NCI-H146 (cell line): ENCODE measurements at regions not wholly inside any gene's neighbourhood (a gene's known extent, or its start where the extent isn't known, plus 50 kb on each side); places are given as distances from the start of the nearest gene placed in this dataset.

Experiments
- DNase-seq: peaks from one replicate; lab custom pipeline; 2025; lab: John Stamatoyannopoulos, UW

GRCh38 chr5:2291146-2291840, 408.6 kb upstream of the IRX4 start:
- no peak for DNase-seq

- DNase-seq: no peak
These were observed 406.7 kb upstream of the IRX4 start for GRCh38 chr5:2289380-2289779.

GRCh38 chr5:2288968-2289367, 406.2 kb upstream of the IRX4 start:
- DNase-seq: no peak

GRCh38 chr5:2288466-2288865, 405.7 kb upstream of the IRX4 start:
- DNase-seq: no peak

- DNase-seq: no peak
These were observed 403.5 kb upstream of the IRX4 start for GRCh38 chr5:2286250-2286649.

GRCh38 chr5:2284678-2285077, 402.0 kb upstream of the IRX4 start:
- no peak for DNase-seq

GRCh38 chr5:2283481-2284045, 400.8 kb upstream of the IRX4 start:
- DNase-seq: no peak

- no peak for DNase-seq
These were observed 400.2 kb upstream of the IRX4 start for GRCh38 chr5:2282893-2283292.

- peak; percentile 6 for DNase-seq
These were observed 399.4 kb upstream of the IRX4 start for GRCh38 chr5:2282034-2282690.

GRCh38 chr5:2281446-2281845, 398.7 kb upstream of the IRX4 start:
- DNase-seq: no peak

- no peak for DNase-seq
These were observed 397.6 kb upstream of the IRX4 start for GRCh38 chr5:2280318-2280717.

- no peak for DNase-seq
These were observed 396.2 kb upstream of the IRX4 start for GRCh38 chr5:2278825-2279456.

- DNase-seq: no peak
These were observed 395.2 kb upstream of the IRX4 start for GRCh38 chr5:2277886-2278285.

GRCh38 chr5:2276101-2276500, 393.4 kb upstream of the IRX4 start:
- no peak for DNase-seq

- DNase-seq: no peak
These were observed 390.0 kb upstream of the IRX4 start for GRCh38 chr5:2272755-2273154.

GRCh38 chr5:2272039-2272438, 389.3 kb upstream of the IRX4 start:
- DNase-seq: no peak

GRCh38 chr5:2271316-2271715, 388.6 kb upstream of the IRX4 start:
- DNase-seq: no peak

GRCh38 chr5:2270467-2270866, 387.7 kb upstream of the IRX4 start:
- DNase-seq: no peak

- no peak for DNase-seq
These were observed 386.9 kb upstream of the IRX4 start for GRCh38 chr5:2269656-2270055.

- no peak for DNase-seq
These were observed 385.3 kb upstream of the IRX4 start for GRCh38 chr5:2267991-2268390.

GRCh38 chr5:2266641-2267240, 384.0 kb upstream of the IRX4 start:
- no peak for DNase-seq

- no peak for DNase-seq
These were observed 382.6 kb upstream of the IRX4 start for GRCh38 chr5:2265341-2265740.

- DNase-seq: no peak
These were observed 381.0 kb upstream of the IRX4 start for GRCh38 chr5:2263763-2264162.
